Neuronal stem cell (in vitro differentiated cells): ENCODE measurements at regions not wholly inside any gene's neighbourhood (a gene's known extent, or its start where the extent isn't known, plus 50 kb on each side); places are given as distances from the start of the nearest gene placed in this dataset.

ENCODE experiments used
- DNase-seq: peaks from one replicate; pipeline ENCODE4 v3.0.0-alpha.2; 2013; ENCODE audit warnings: low spot score
- H2AFZ ChIP-seq: one replicate; pipeline ENCODE4 v1.6.1; 2013; ENCODE audit warnings: mild to moderate bottlenecking, low read length, inconsistent platforms
- H2AK5ac ChIP-seq: 2 replicates; pipeline ENCODE4 v1.6.1; 2013; ENCODE audit warnings: low read depth, mild to moderate bottlenecking, inconsistent platforms, low read length, moderate library complexity, mixed read lengths
- H2BK120ac ChIP-seq: 2 replicates; pipeline ENCODE4 v1.6.1; 2013; ENCODE audit warnings: low read depth, mild to moderate bottlenecking, inconsistent platforms, low read length, moderate library complexity, mixed read lengths
- H2BK12ac ChIP-seq: one replicate; pipeline ENCODE4 v1.6.1; 2013; ENCODE audit warnings: low read length, inconsistent platforms
- H2BK15ac ChIP-seq: 2 replicates; pipeline ENCODE4 v1.6.1; 2013; ENCODE audit warnings: mild to moderate bottlenecking, low read length, inconsistent platforms, mixed read lengths
- H2BK5ac ChIP-seq: one replicate; pipeline ENCODE4 v1.6.1; 2013; ENCODE audit warnings: inconsistent platforms, mild to moderate bottlenecking, low read length, moderate library complexity
- H3K14ac ChIP-seq: one replicate; pipeline ENCODE4 v1.6.1; 2013; ENCODE audit warnings: low read length, inconsistent platforms
- H3K18ac ChIP-seq: 2 replicates; pipeline ENCODE4 v1.6.1; 2013; ENCODE audit warnings: low read length, inconsistent platforms
- H3K23ac ChIP-seq: 2 replicates; pipeline ENCODE4 v1.6.1; 2013; ENCODE audit warnings: low read depth, mild to moderate bottlenecking, mixed read lengths, low read length, inconsistent platforms; ENCODE audit not compliant: poor library complexity
- H3K27ac ChIP-seq: replicated peaks from 3 replicates; pipeline ENCODE4 v1.5.1; 2013; ENCODE audit warnings: low read length, inconsistent platforms
- H3K27me3 ChIP-seq, 3 experiments: 2 replicates each; pipeline ENCODE4 v1.6.1; 2013; ENCODE audit warnings: low read length in 3 of 3, mild to moderate bottlenecking in 2 of 3, inconsistent platforms in 1 of 3, low read depth in 1 of 3, mixed read lengths in 1 of 3, moderate library complexity in 1 of 3; ENCODE audit not compliant: control insufficient read depth in 3 of 3, insufficient read depth in 3 of 3
- H3K36me3 ChIP-seq, 2 donors: replicated peaks in 1 of 2; 2 replicates each; pipeline ENCODE4 v1.6.1; 2013; ENCODE audit warnings: low read length in 2 of 2; ENCODE audit not compliant: control insufficient read depth in 2 of 2, insufficient read depth in 2 of 2
- H3K4ac ChIP-seq: 2 replicates; pipeline ENCODE4 v1.6.1; 2013; ENCODE audit warnings: inconsistent platforms, mild to moderate bottlenecking, low read length, moderate library complexity
- H3K4me1 ChIP-seq, 2 donors: 1 replicate in 1 of 2; 2 replicates in 1 of 2; pipeline ENCODE4 v1.6.1; 2013; ENCODE audit warnings: low read length in 2 of 2, low read depth in 1 of 2; ENCODE audit not compliant: control insufficient read depth in 2 of 2, insufficient read depth in 1 of 2
- H3K4me2 ChIP-seq: one replicate; pipeline ENCODE4 v1.6.1; 2013; ENCODE audit warnings: mild to moderate bottlenecking, low read length, inconsistent platforms; ENCODE audit not compliant: insufficient read depth, poor library complexity, severe bottlenecking
- H3K4me3 ChIP-seq, 2 donors: 2 replicates each; pipeline ENCODE4 v1.5.1; 2013; ENCODE audit warnings: low read length in 2 of 2, mild to moderate bottlenecking in 2 of 2, inconsistent platforms in 1 of 2, moderate library complexity in 1 of 2
- H3K79me1 ChIP-seq: one replicate; pipeline ENCODE4 v1.6.1; 2013; ENCODE audit warnings: low read depth, mild to moderate bottlenecking, inconsistent platforms, low read length, moderate library complexity
- H3K9ac ChIP-seq: one replicate; pipeline ENCODE4 v1.6.1; 2013; ENCODE audit warnings: mild to moderate bottlenecking, low read depth, low read length, inconsistent platforms; ENCODE audit not compliant: poor library complexity
- H3K9me3 ChIP-seq, 2 donors: replicated peaks in 1 of 2; 2 replicates each; pipeline versions ENCODE3 to v1.6.1; 2013; ENCODE audit warnings: low read length in 2 of 2, mild to moderate bottlenecking in 2 of 2, inconsistent platforms in 1 of 2, low read depth in 1 of 2, mixed read lengths in 1 of 2, moderate library complexity in 1 of 2; ENCODE audit not compliant: control insufficient read depth in 2 of 2, insufficient read depth in 1 of 2
- H4K8ac ChIP-seq: one replicate; pipeline ENCODE4 v1.6.1; 2013; ENCODE audit warnings: low read depth, mild to moderate bottlenecking, inconsistent platforms, low read length, moderate library complexity
- H4K91ac ChIP-seq: one replicate; pipeline ENCODE4 v1.6.1; 2013; ENCODE audit warnings: low read length, low read depth, mild to moderate bottlenecking, inconsistent platforms; ENCODE audit not compliant: poor library complexity
- WGBS, 2 donors: extraction: QIAGEN DNeasy Blood & Tissue Kit; methylation state at CpG; one replicate each; pipeline ENCODE4 v1.1.7; 2013; ENCODE audit warnings: missing lambda C conversion rate in 2 of 2, mixed read lengths in 1 of 2; ENCODE audit not compliant: insufficient read length in 2 of 2, insufficient replicate concordance in 1 of 2; ENCODE audit errors: extremely low coverage in 2 of 2; 5-methylcytosine and 5-hydroxymethylcytosine counted together

DNA sequence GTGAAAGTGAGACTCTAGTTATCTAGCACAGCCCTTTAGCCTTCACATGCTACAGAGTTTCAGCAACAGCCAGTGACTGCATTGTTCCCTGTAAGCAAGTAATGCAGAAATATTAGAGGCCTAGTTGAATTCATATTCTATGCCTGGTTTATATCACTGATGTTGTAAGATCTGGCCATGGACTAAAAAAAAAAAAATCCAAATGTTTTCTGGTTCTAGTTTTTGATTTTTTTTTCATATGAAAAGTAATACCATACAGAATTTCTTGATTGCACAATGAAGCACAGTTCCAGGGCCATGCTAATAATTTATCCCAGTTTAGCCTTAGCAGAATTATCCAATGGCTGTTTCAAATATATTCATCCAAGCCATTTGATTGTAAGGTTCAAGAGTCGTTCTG lies 341.5 kb upstream of the DDHD1 start:
- no CpG with 5 or more reads among the region's 1 CpG for WGBS, 2 donors

GRCh38 chr14:53493860-53494259 lies 340.7 kb upstream of the DDHD1 start:
- H4K8ac ChIP-seq: no peak overlapping the region
- no peak overlapping the region for H2AFZ ChIP-seq
- H3K4me1 ChIP-seq: peaks cover 0 to 5% of the 10 kb centered on the region in 2 donors
- DNase-seq: no peak
- H3K18ac ChIP-seq: no peak overlapping the region
- no peaks in the 10 kb centered on the region for H3K36me3 ChIP-seq
- H3K4me2 ChIP-seq: no peak overlapping the region
- H3K14ac ChIP-seq: no peak overlapping the region
- no peak overlapping the region for H2AK5ac ChIP-seq
- H2BK12ac ChIP-seq: no peak overlapping the region
- no peak overlapping the region for H2BK120ac ChIP-seq
- H4K91ac ChIP-seq: no peak overlapping the region
- no CpG with 5 or more reads among the region's 1 CpG for WGBS, 2 donors
- no peak overlapping the region for H2BK15ac ChIP-seq
- H3K79me1 ChIP-seq: no peaks in the 10 kb centered on the region
- H3K27me3 ChIP-seq: no peaks in the 10 kb centered on the region
- no peak overlapping the region for H2BK5ac ChIP-seq
- no peak overlapping the region for H3K4me3 ChIP-seq
- no peak overlapping the region for H3K4ac ChIP-seq
- H3K9ac ChIP-seq: no peak overlapping the region
- no peaks in the 10 kb centered on the region for H3K9me3 ChIP-seq
- H3K27ac ChIP-seq: no peak overlapping the region
- H3K23ac ChIP-seq: no peak overlapping the region

More for the DNA sequence above, 341.5 kb upstream of the DDHD1 start:
- Histone ChIP-seq H3K18ac (no peak overlapping the region), H3K27me3 (no peaks in the 10 kb centered on the region), H2AFZ (no peak overlapping the region), H3K27ac (no peak overlapping the region), H3K14ac (no peak overlapping the region), H2BK120ac (no peak overlapping the region), H2BK5ac (no peak overlapping the region), H3K9ac (no peak overlapping the region), H3K4me2 (no peak overlapping the region), H3K23ac (no peak overlapping the region), H3K4me1 (peaks cover 0 to 5% of the 10 kb centered on the region in 2 donors), H2BK12ac (no peak overlapping the region), H2AK5ac (no peak overlapping the region), H3K9me3 (no peaks in the 10 kb centered on the region), H4K91ac (no peak overlapping the region), H3K4me3 (no peak overlapping the region), H2BK15ac (no peak overlapping the region), H3K36me3 (no peaks in the 10 kb centered on the region), H3K79me1 (no peaks in the 10 kb centered on the region), H4K8ac (no peak overlapping the region), H3K4ac (no peak overlapping the region)
- no peak for DNase-seq

GRCh38 chr14:53493320-53493719 lies 340.2 kb upstream of the DDHD1 start:
- no CpG with 5 or more reads among the region's 2 CpGs for WGBS, 2 donors
- H3K27ac ChIP-seq: no peak overlapping the region

GRCh38 chr14:53491884-53492277 lies 338.8 kb upstream of the DDHD1 start:
- no peak overlapping the region for H2AK5ac ChIP-seq
- no peak overlapping the region for H4K91ac ChIP-seq
- no peak overlapping the region for H2BK120ac ChIP-seq
- H2AFZ ChIP-seq: peak overlapping the region; percentile 3
- H2BK12ac ChIP-seq: no peak overlapping the region
- H3K9ac ChIP-seq: no peak overlapping the region
- H3K18ac ChIP-seq: no peak overlapping the region
- no peak overlapping the region for H3K4me3 ChIP-seq
- H3K23ac ChIP-seq: no peak overlapping the region
- H3K4me2 ChIP-seq: no peak overlapping the region
- WGBS, 2 donors: no CpG with 5 or more reads among the region's 5 CpGs
- no peaks in the 10 kb centered on the region for H3K27me3 ChIP-seq
- no peak overlapping the region for H3K27ac ChIP-seq
- H3K79me1 ChIP-seq: no peaks in the 10 kb centered on the region
- no peak overlapping the region for H3K4ac ChIP-seq
- H2BK15ac ChIP-seq: no peak overlapping the region
- H2BK5ac ChIP-seq: no peak overlapping the region
- DNase-seq: no peak
- no peaks in the 10 kb centered on the region for H3K9me3 ChIP-seq
- no peaks in the 10 kb centered on the region for H3K36me3 ChIP-seq
- peaks cover 0 to 5% of the 10 kb centered on the region in 2 donors for H3K4me1 ChIP-seq
- no peak overlapping the region for H3K14ac ChIP-seq
- H4K8ac ChIP-seq: no peak overlapping the region

More at GRCh38 chr14:53493320-53493719, 340.2 kb upstream of the DDHD1 start:
- Histone ChIP-seq H3K79me1 (no peaks in the 10 kb centered on the region), H3K4ac (no peak overlapping the region), H3K18ac (no peak overlapping the region), H3K4me2 (no peak overlapping the region), H3K14ac (no peak overlapping the region), H4K8ac (no peak overlapping the region), H3K9me3 (no peaks in the 10 kb centered on the region), H2AFZ (no peak overlapping the region), H3K4me1 (peaks cover 0 to 5% of the 10 kb centered on the region in 2 donors), H3K27me3 (no peaks in the 10 kb centered on the region), H2BK120ac (no peak overlapping the region), H3K4me3 (no peak overlapping the region), H4K91ac (no peak overlapping the region), H3K9ac (no peak overlapping the region), H2BK15ac (no peak overlapping the region), H2AK5ac (no peak overlapping the region), H2BK5ac (no peak overlapping the region), H3K23ac (no peak overlapping the region), H3K36me3 (no peaks in the 10 kb centered on the region), H2BK12ac (no peak overlapping the region)
- no peak for DNase-seq
